GM18526 (cell line): ENCODE measurements at regions not wholly inside any gene's neighbourhood (a gene's known extent, or its start where the extent isn't known, plus 50 kb on each side); places are given as distances from the start of the nearest gene placed in this dataset.

ENCODE experiments used
- POLR2A ChIP-seq: IDR thresholded peaks from 3 replicates; pipeline ENCODE4 v1.6.1; 2011; ENCODE audit not compliant: insufficient read length; ENCODE audit errors: extremely low read depth

GRCh38 chr11:35088226-35088625, 50.7 kb upstream of the CD44 start:
- no peak for TF ChIP-seq POLR2A

DNA sequence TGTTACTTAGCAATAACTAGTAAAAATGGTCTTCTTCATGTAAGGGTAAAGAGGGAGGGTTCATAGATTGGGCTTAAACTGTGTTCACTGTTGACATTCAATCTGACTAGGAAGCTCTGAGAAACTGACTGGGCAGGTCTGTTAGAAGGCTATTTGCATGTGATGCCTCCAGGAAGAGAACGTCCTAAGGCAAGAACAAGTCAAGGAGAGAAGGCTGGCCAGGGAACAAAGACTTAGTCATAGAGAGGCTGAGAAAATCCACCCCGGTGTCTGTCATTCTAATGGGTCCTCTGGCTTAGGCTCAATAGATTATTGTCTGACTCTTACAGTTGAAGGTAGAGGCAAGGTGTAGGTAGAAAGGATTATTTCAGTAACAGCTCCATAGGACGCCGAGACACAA, 50.3 kb upstream of the CD44 start:
- no peak for TF ChIP-seq POLR2A
